ENCODE measurements at regions not wholly inside any gene's neighbourhood (a gene's known extent, or its start where the extent isn't known, plus 50 kb on each side); places are given as distances from the start of the nearest gene placed in this dataset.
"Not testable (repeated sequence)": the region's sequence is repeated elsewhere in the genome, so short reads cannot be mapped to it uniquely, and the experiment has no call there.

DNA sequence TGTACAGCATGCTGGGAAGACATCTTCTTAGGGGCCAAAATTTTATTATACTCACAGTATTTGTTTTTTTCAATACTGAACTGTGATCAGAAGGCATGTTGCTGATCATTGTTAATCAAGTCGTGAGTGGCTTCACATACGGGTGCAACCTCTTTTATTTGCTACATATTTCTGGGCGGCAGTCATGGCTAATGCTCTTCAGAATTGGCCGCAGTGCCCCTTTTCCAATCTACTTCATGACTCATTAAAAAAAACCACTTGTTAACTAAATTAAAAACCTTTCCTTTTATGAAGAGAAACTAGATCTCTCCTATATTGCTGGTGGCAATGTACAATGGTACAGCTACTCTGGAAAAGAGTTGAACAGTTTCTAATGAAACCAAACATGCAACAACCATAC, 101.5 kb upstream of the C1GALT1C1 start:
- DNase-seq (no peak), ATAC-seq (no peak)
- in situ Hi-C loops (cut with MboI; ENCODE audit: low sequenced_read_pairs in 4 of 4), result no loop called here
- intact Hi-C loops (cut with DNase I; ENCODE audit: low total_unique reads), result no loop called here
- Histone ChIP-seq H3K27me3 (no peaks in the 10 kb centered on the region), H3K9me3 (no peaks in the 10 kb centered on the region), H3K36me3 (no peaks in the 10 kb centered on the region), H3K27ac (no peak overlapping the region), H3K4me3 (no peak overlapping the region), H3K4me1 (no peaks in the 10 kb centered on the region)
- TF ChIP-seq POLR2A (IDR thresholded peaks at IDR 0.05), result no peak
- TF ChIP-seq, protein P1, sequence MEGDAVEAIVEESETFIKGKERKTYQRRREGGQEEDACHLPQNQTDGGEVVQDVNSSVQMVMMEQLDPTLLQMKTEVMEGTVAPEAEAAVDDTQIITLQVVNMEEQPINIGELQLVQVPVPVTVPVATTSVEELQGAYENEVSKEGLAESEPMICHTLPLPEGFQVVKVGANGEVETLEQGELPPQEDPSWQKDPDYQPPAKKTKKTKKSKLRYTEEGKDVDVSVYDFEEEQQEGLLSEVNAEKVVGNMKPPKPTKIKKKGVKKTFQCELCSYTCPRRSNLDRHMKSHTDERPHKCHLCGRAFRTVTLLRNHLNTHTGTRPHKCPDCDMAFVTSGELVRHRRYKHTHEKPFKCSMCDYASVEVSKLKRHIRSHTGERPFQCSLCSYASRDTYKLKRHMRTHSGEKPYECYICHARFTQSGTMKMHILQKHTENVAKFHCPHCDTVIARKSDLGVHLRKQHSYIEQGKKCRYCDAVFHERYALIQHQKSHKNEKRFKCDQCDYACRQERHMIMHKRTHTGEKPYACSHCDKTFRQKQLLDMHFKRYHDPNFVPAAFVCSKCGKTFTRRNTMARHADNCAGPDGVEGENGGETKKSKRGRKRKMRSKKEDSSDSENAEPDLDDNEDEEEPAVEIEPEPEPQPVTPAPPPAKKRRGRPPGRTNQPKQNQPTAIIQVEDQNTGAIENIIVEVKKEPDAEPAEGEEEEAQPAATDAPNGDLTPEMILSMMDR (IDR thresholded peaks at IDR 0.05 in 4 of 5, conservative IDR thresholded peaks at IDR 0.05 in 1 of 5), result no peak

- DNase-seq; H3K36me3 ChIP-seq; H3K27me3 ChIP-seq; in situ Hi-C loops (cut with MboI; ENCODE audit: low sequenced_read_pairs in 4 of 4); H3K9me3 ChIP-seq; intact Hi-C loops (cut with DNase I; ENCODE audit: low total_unique reads); H3K4me3 ChIP-seq; H3K27ac ChIP-seq; H3K4me1 ChIP-seq; ATAC-seq: not testable (repeated sequence)
These were observed 99.8 kb upstream of the C1GALT1C1 start for GRCh38 chrX:120729506-120730255.

GRCh38 chrX:120727911-120728310, 98.1 kb upstream of the C1GALT1C1 start:
- Histone ChIP-seq H3K9me3 (no peaks in the 10 kb centered on the region), H3K4me3 (no peak overlapping the region), H3K4me1 (no peaks in the 10 kb centered on the region), H3K36me3 (no peaks in the 10 kb centered on the region), H3K27ac (no peak overlapping the region), H3K27me3 (no peaks in the 10 kb centered on the region)
- no peak for DNase-seq
- in situ Hi-C loops (cut with MboI; ENCODE audit: low sequenced_read_pairs in 4 of 4), result no loop called here
- intact Hi-C loops (cut with DNase I; ENCODE audit: low total_unique reads), result no loop called here
- ATAC-seq, result no peak
- TF ChIP-seq, protein P1 (IDR thresholded peaks at IDR 0.05 in 4 of 5, conservative IDR thresholded peaks at IDR 0.05 in 1 of 5), result no peak
- no peak for TF ChIP-seq POLR2A (IDR thresholded peaks at IDR 0.05)

GRCh38 chrX:120727452-120727851, 97.6 kb upstream of the C1GALT1C1 start:
- in situ Hi-C loops (cut with MboI; ENCODE audit: low sequenced_read_pairs in 4 of 4), result no loop called here
- H3K27me3 ChIP-seq, result no peaks in the 10 kb centered on the region
- H3K9me3 ChIP-seq, result no peaks in the 10 kb centered on the region
- ATAC-seq, result no peak
- no peak overlapping the region for H3K27ac ChIP-seq
- H3K4me3 ChIP-seq, result no peak overlapping the region
- no peak for TF ChIP-seq POLR2A (IDR thresholded peaks at IDR 0.05)
- no peak for DNase-seq
- H3K36me3 ChIP-seq, result no peaks in the 10 kb centered on the region
- intact Hi-C loops (cut with DNase I; ENCODE audit: low total_unique reads), result no loop called here
- no peaks in the 10 kb centered on the region for H3K4me1 ChIP-seq

DNA sequence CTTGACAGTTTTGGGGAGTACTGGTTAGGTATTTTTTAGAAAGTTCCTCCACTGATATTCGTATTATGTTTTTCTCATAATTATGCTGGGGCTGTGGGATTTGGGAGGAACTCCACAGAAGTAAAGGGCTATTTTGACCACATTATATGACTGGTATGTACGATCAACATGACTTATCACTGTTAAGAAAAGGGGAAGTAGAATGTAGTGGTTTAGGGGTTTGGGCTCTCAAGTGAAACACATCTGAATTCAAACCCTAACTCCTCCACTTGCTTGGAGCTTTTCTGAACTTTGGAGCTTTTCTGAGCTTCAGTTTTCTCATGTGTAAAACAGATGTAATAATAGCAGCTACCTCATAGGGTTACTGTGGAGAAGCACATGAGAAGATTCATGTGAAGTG, 96.4 kb upstream of the C1GALT1C1 start:
- Histone ChIP-seq H3K27me3 (no peaks in the 10 kb centered on the region), H3K36me3 (no peaks in the 10 kb centered on the region), H3K27ac (no peak overlapping the region), H3K4me3 (no peak overlapping the region), H3K4me1 (no peaks in the 10 kb centered on the region), H3K9me3 (no peaks in the 10 kb centered on the region)
- no peak for DNase-seq
- ATAC-seq, result no peak
- TF ChIP-seq, protein P1 (IDR thresholded peaks at IDR 0.05 in 4 of 5, conservative IDR thresholded peaks at IDR 0.05 in 1 of 5), result no peak
- no peak for TF ChIP-seq POLR2A (IDR thresholded peaks at IDR 0.05)
- intact Hi-C loops (cut with DNase I; ENCODE audit: low total_unique reads), result no loop called here
- in situ Hi-C loops (cut with MboI; ENCODE audit: low sequenced_read_pairs in 4 of 4), result no loop called here

DNA sequence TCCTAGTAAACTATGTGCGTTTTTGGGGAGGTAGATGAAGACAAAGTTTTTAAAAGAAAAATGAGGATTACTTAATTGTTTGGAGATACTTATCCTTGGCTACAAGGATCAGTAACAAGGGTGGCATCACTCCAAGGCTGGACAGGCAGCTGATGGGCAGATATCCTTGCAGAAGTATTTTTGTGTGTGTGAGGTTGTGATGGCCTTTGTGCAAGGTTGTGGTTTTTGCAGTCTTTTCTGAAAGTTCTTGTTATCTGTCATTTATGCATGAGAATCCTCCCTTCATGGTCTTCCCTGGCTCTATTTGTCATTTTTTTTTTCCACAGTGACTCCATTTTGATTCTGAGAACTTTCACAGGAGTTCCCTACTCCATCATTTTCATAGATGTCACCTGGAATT, 96.0 kb upstream of the C1GALT1C1 start:
- in situ Hi-C loops (cut with MboI; ENCODE audit: low sequenced_read_pairs in 4 of 4), result no loop called here
- intact Hi-C loops (cut with DNase I; ENCODE audit: low total_unique reads), result no loop called here
- H3K4me1 ChIP-seq, result no peaks in the 10 kb centered on the region
- H3K4me3 ChIP-seq, result no peak overlapping the region
- H3K9me3 ChIP-seq, result no peaks in the 10 kb centered on the region
- H3K36me3 ChIP-seq, result no peaks in the 10 kb centered on the region
- TF ChIP-seq, protein P1 (IDR thresholded peaks at IDR 0.05 in 4 of 5, conservative IDR thresholded peaks at IDR 0.05 in 1 of 5), result no peak
- no peak for TF ChIP-seq POLR2A (IDR thresholded peaks at IDR 0.05)
- no peaks in the 10 kb centered on the region for H3K27me3 ChIP-seq
- DNase-seq (no peak), ATAC-seq (no peak)
- no peak overlapping the region for H3K27ac ChIP-seq

Data from gastrocnemius medialis (tissue), 4 donors.